ENCODE measurements at regions not wholly inside any gene's neighbourhood (a gene's known extent, or its start where the extent isn't known, plus 50 kb on each side); places are given as distances from the start of the nearest gene placed in this dataset.

- Histone ChIP-seq H3K9me3 (ENCODE audit: low read length) (no peaks in the 10 kb centered on the region), H3K9me2 (ENCODE audit: low read depth, low read length) (no peaks in the 10 kb centered on the region), H3K4me3 (ENCODE audit: low read depth, low read length, poor library complexity, severe bottlenecking) (no peak overlapping the region), H3K9ac (ENCODE audit: low read length) (no peak overlapping the region), H3K27me3 (ENCODE audit: insufficient read depth, low read length) (no peaks in the 10 kb centered on the region), H2AFZ (ENCODE audit: low read length) (no peak overlapping the region), H3F3A (ENCODE audit: insufficient read depth, low read length) (no peaks in the 10 kb centered on the region), H3K27ac (ENCODE audit: low read depth, low read length, poor library complexity, severe bottlenecking) (no peak overlapping the region), H3K79me2 (ENCODE audit: insufficient read depth, low read length) (no peaks in the 10 kb centered on the region), H4K20me1 (ENCODE audit: insufficient read depth, low read length) (no peaks in the 10 kb centered on the region), H3K4me1 (ENCODE audit: insufficient read depth, low read length, severe bottlenecking) (no peaks in the 10 kb centered on the region), H3K36me3 (ENCODE audit: insufficient read depth, low read length) (no peaks in the 10 kb centered on the region), H3K4me2 (ENCODE audit: low read length) (no peak overlapping the region)
- TF ChIP-seq, protein P1, sequence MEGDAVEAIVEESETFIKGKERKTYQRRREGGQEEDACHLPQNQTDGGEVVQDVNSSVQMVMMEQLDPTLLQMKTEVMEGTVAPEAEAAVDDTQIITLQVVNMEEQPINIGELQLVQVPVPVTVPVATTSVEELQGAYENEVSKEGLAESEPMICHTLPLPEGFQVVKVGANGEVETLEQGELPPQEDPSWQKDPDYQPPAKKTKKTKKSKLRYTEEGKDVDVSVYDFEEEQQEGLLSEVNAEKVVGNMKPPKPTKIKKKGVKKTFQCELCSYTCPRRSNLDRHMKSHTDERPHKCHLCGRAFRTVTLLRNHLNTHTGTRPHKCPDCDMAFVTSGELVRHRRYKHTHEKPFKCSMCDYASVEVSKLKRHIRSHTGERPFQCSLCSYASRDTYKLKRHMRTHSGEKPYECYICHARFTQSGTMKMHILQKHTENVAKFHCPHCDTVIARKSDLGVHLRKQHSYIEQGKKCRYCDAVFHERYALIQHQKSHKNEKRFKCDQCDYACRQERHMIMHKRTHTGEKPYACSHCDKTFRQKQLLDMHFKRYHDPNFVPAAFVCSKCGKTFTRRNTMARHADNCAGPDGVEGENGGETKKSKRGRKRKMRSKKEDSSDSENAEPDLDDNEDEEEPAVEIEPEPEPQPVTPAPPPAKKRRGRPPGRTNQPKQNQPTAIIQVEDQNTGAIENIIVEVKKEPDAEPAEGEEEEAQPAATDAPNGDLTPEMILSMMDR (IDR thresholded peaks at IDR 0.05; ENCODE audit: low read length): no peak
- TF ChIP-seq EZH2 (IDR thresholded peaks at IDR 0.05; ENCODE audit: borderline replicate concordance, low read length): no peak
Observed at GRCh38 chr21:17738176-17738953, 80.8 kb downstream of the C21orf91 start.

DNA sequence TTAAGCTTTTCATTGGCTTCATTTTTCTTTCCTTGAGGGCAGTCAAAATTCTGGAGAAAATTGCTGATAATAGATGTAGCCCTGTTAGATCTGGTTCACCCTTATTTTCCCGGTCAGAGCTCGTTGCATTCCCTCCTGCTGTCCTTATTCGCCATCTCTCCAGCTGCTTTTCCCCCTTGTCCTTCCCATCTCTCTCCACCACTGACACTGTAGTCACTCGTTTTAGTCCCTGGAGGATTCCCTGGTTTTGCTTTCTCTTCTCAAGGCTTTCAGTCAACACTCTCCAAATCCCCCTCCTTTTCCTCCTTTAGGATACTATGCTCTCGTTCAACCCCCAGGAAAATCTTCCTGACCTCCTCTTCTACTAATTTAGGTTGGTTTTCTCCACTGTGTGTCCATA is 83.1 kb downstream of the C21orf91 start:
- Histone ChIP-seq H2AFZ (ENCODE audit: low read length) (no peak overlapping the region), H3K4me2 (ENCODE audit: low read length) (no peak overlapping the region), H3K36me3 (ENCODE audit: insufficient read depth, low read length) (no peaks in the 10 kb centered on the region), H3K79me2 (ENCODE audit: insufficient read depth, low read length) (no peaks in the 10 kb centered on the region), H3K27ac (ENCODE audit: low read depth, low read length, poor library complexity, severe bottlenecking) (no peak overlapping the region), H3K9me3 (ENCODE audit: low read length) (no peaks in the 10 kb centered on the region), H3K9ac (ENCODE audit: low read length) (no peak overlapping the region), H3K4me3 (ENCODE audit: low read depth, low read length, poor library complexity, severe bottlenecking) (no peak overlapping the region), H4K20me1 (ENCODE audit: insufficient read depth, low read length) (no peaks in the 10 kb centered on the region), H3K4me1 (ENCODE audit: insufficient read depth, low read length, severe bottlenecking) (no peaks in the 10 kb centered on the region), H3K27me3 (ENCODE audit: insufficient read depth, low read length) (no peaks in the 10 kb centered on the region), H3F3A (ENCODE audit: insufficient read depth, low read length) (no peaks in the 10 kb centered on the region), H3K9me2 (ENCODE audit: low read depth, low read length) (no peaks in the 10 kb centered on the region)
- TF ChIP-seq EZH2 (IDR thresholded peaks at IDR 0.05; ENCODE audit: borderline replicate concordance, low read length): no peak
- TF ChIP-seq, protein P1 (IDR thresholded peaks at IDR 0.05; ENCODE audit: low read length): no peak

- TF ChIP-seq, protein P1 (IDR thresholded peaks at IDR 0.05; ENCODE audit: low read length): no peak
- TF ChIP-seq EZH2 (IDR thresholded peaks at IDR 0.05; ENCODE audit: borderline replicate concordance, low read length): no peak
- no peaks in the 10 kb centered on the region for H3K9me3 ChIP-seq (ENCODE audit: low read length)
- no peak overlapping the region for H2AFZ ChIP-seq (ENCODE audit: low read length)
- no peak overlapping the region for H3K4me3 ChIP-seq (ENCODE audit: low read depth, low read length, poor library complexity, severe bottlenecking)
- H3K79me2 ChIP-seq (ENCODE audit: insufficient read depth, low read length): no peaks in the 10 kb centered on the region
- no peak overlapping the region for H3K9ac ChIP-seq (ENCODE audit: low read length)
- H3F3A ChIP-seq (ENCODE audit: insufficient read depth, low read length): no peaks in the 10 kb centered on the region
- H3K4me2 ChIP-seq (ENCODE audit: low read length): no peak overlapping the region
- H3K9me2 ChIP-seq (ENCODE audit: low read depth, low read length): no peaks in the 10 kb centered on the region
- H4K20me1 ChIP-seq (ENCODE audit: insufficient read depth, low read length): no peaks in the 10 kb centered on the region
- no peak overlapping the region for H3K27ac ChIP-seq (ENCODE audit: low read depth, low read length, poor library complexity, severe bottlenecking)
- H3K4me1 ChIP-seq (ENCODE audit: insufficient read depth, low read length, severe bottlenecking): no peaks in the 10 kb centered on the region
- H3K36me3 ChIP-seq (ENCODE audit: insufficient read depth, low read length): no peaks in the 10 kb centered on the region
- no peaks in the 10 kb centered on the region for H3K27me3 ChIP-seq (ENCODE audit: insufficient read depth, low read length)
Observed at GRCh38 chr21:17733209-17733608, 85.9 kb downstream of the C21orf91 start.
